A549 (cell line): ENCODE measurements at regions not wholly inside any gene's neighbourhood (a gene's known extent, or its start where the extent isn't known, plus 50 kb on each side); places are given as distances from the start of the nearest gene placed in this dataset.

Experiments used
- ATAC-seq, 2 experiments: fragments of 200-7000 bp in 1 of 2; fragments of >200 bp in 1 of 2; cut with Nextera tagmentation in 1 of 2; cut with Tn5 transposase in 1 of 2; 3 replicates each; pipeline versions ENCODE4 v1.8.0 to v1.9.1; 2018 to 2020; ENCODE audit warnings: mild to moderate bottlenecking in 1 of 2, moderate library complexity in 1 of 2
- CTCF ChIA-PET: fragments of 300-600 bp; sonication (Branson Sonifier 250); formaldehyde crosslinking; extraction: SDS; loops from one replicate; lab custom pipeline; 2021; ENCODE audit warnings: antibody characterized with exemption, inconsistent platforms; lab: Yijun Ruan, JAX
- POLR2A ChIA-PET: fragments of 350-600 bp; formaldehyde crosslinking; extraction: SDS; loops from one replicate; lab custom pipeline; 2021; ENCODE audit warnings: antibody characterized with exemption, inconsistent platforms; lab: Yijun Ruan, JAX
- DNase-seq, 2 experiments: peaks; one replicate each; pipeline versions ENCODE4 v3.0.0 to v3.0.0-alpha.2; 2011 to 2016; ENCODE audit warnings: low read depth in 1 of 2, low spot score in 1 of 2
- FAIRE-seq: peaks from 2 replicates; lab custom pipeline; 2011; peaks lifted over from hg19 to GRCh38; lab: Jason Lieb, UNC
- H3K27ac ChIP-seq, 2 experiments: fragments of >200 bp; sonication (Bioruptor Twin); formaldehyde crosslinking; 3 replicates each; pipeline ENCODE4 v1.5.1; 2016 to 2017
- H3K4me1 ChIP-seq: fragments of >200 bp; sonication (Bioruptor Twin); formaldehyde crosslinking; 3 replicates; pipeline ENCODE4 v1.6.1; 2016
- H3K4me2 ChIP-seq: fragments of >200 bp; sonication (Bioruptor Twin); formaldehyde crosslinking; 3 replicates; pipeline ENCODE4 v1.6.1; 2016
- H3K4me3 ChIP-seq: fragments of >200 bp; sonication (Bioruptor Twin); formaldehyde crosslinking; 3 replicates; pipeline ENCODE4 v1.5.1; 2016
- H3K9me3 ChIP-seq: fragments of >200 bp; sonication (Bioruptor Twin); formaldehyde crosslinking; 3 replicates; pipeline ENCODE4 v1.6.1; 2016
- BCL3 ChIP-seq: fragments of >200 bp; sonication (Bioruptor Twin); formaldehyde crosslinking; IDR thresholded peaks from 3 replicates; pipeline ENCODE4 v1.6.1; 2016
- CBX2 ChIP-seq: fragments of 200-600 bp; sonication (generic); IDR thresholded peaks from 2 replicates; pipeline ENCODE4 v1.6.1; 2016; ENCODE audit warnings: low read depth, mild to moderate bottlenecking, borderline replicate concordance
- CEBPB ChIP-seq, 2 experiments: fragments of >200 bp in 1 of 2; sonication (Bioruptor Twin) in 1 of 2; formaldehyde crosslinking in 1 of 2; IDR thresholded peaks; 2 replicates each; pipeline ENCODE4 v1.6.1; 2012 to 2016
- CHD2 ChIP-seq: fragments of 150-350 bp; IDR thresholded peaks from 2 replicates; pipeline ENCODE4 v1.6.1; 2014; ENCODE audit warnings: low read length; ENCODE audit not compliant: partially characterized antibody
- EP300 ChIP-seq, 2 experiments: fragments of >200 bp; sonication (Bioruptor Twin); formaldehyde crosslinking; IDR thresholded peaks; 2 replicates in 1 of 2; 3 replicates in 1 of 2; pipeline ENCODE4 v1.6.1; 2016 to 2017
- ESRRA ChIP-seq: fragments of 150-350 bp; IDR thresholded peaks from 2 replicates; pipeline ENCODE4 v1.6.1; 2014; ENCODE audit warnings: mild to moderate bottlenecking, low read length, borderline replicate concordance
- FOSB ChIP-seq: fragments of 250-450 bp; sonication (Bioruptor Pico); IDR thresholded peaks from 2 replicates; pipeline ENCODE4 v1.5.0; 2020; ENCODE audit warnings: mild to moderate bottlenecking, moderate library complexity
- FOXS1 ChIP-seq: fragments of 250-450 bp; sonication (Bioruptor Pico); IDR thresholded peaks from 2 replicates; pipeline ENCODE4 v1.5.0; 2020; ENCODE audit warnings: mild to moderate bottlenecking, moderate library complexity
- HDAC2 ChIP-seq: fragments of 200-600 bp; sonication (generic); IDR thresholded peaks from 2 replicates; pipeline ENCODE4 v1.6.1; 2016
- HES2 ChIP-seq: fragments of >200 bp; sonication (Bioruptor Twin); formaldehyde crosslinking; IDR thresholded peaks from 2 replicates; pipeline ENCODE4 v1.6.1; 2016
- HOXA7 ChIP-seq: fragments of 250-450 bp; sonication (Bioruptor Pico); IDR thresholded peaks from 2 replicates; pipeline ENCODE4 v1.5.0; 2020; ENCODE audit warnings: mild to moderate bottlenecking, moderate library complexity
- JUN ChIP-seq, 2 experiments: fragments of >200 bp; sonication (Bioruptor Twin); formaldehyde crosslinking; IDR thresholded peaks; 2 replicates in 1 of 2; 3 replicates in 1 of 2; pipeline ENCODE4 v1.6.1; 2016 to 2017
- KDM1A ChIP-seq: fragments of 200-600 bp; sonication (generic); IDR thresholded peaks from 2 replicates; pipeline ENCODE4 v1.6.1; 2016; ENCODE audit warnings: low read depth, mild to moderate bottlenecking
- MAX ChIP-seq: IDR thresholded peaks from 2 replicates; pipeline ENCODE4 v1.6.1; 2012
- NPAS2 ChIP-seq: fragments of 250-450 bp; sonication (Bioruptor Pico); IDR thresholded peaks from 2 replicates; pipeline ENCODE4 v1.8.0; 2022; ENCODE audit warnings: mild to moderate bottlenecking, moderate library complexity, borderline replicate concordance
- PHF8 ChIP-seq: fragments of 200-600 bp; sonication (generic); IDR thresholded peaks from 2 replicates; pipeline ENCODE4 v1.6.1; 2016; ENCODE audit warnings: low read depth, mild to moderate bottlenecking, antibody characterized with exemption, moderate library complexity, borderline replicate concordance
- POLR2A ChIP-seq: IDR thresholded peaks from 2 replicates; pipeline ENCODE4 v1.6.1; 2012; ENCODE audit warnings: mild to moderate bottlenecking, low read length
- RAD21 ChIP-seq, 2 experiments: fragments of >200 bp in 1 of 2; sonication (Bioruptor Twin) in 1 of 2; formaldehyde crosslinking in 1 of 2; IDR thresholded peaks in 1 of 2; conservative IDR thresholded peaks in 1 of 2; 2 replicates in 1 of 2; 3 replicates in 1 of 2; pipeline ENCODE4 v1.6.1; 2012 to 2018; ENCODE audit warnings: inconsistent platforms in 1 of 2
- RARB ChIP-seq: fragments of 250-450 bp; sonication (Bioruptor Pico); IDR thresholded peaks from 2 replicates; pipeline ENCODE4 v1.8.0; 2021; ENCODE audit warnings: mild to moderate bottlenecking, moderate library complexity
- RCOR1 ChIP-seq: fragments of 150-350 bp; IDR thresholded peaks from 2 replicates; pipeline ENCODE4 v1.6.1; 2014; ENCODE audit warnings: antibody characterized with exemption, low read length, low read depth
- REST ChIP-seq: fragments of 200-600 bp; sonication (generic); IDR thresholded peaks from 2 replicates; pipeline ENCODE4 v1.6.1; 2016; ENCODE audit warnings: antibody characterized with exemption, mild to moderate bottlenecking, moderate library complexity
- SMC3 ChIP-seq: fragments of >200 bp; sonication (Bioruptor Twin); formaldehyde crosslinking; IDR thresholded peaks from 3 replicates; pipeline ENCODE4 v1.6.1; 2018; ENCODE audit warnings: inconsistent platforms
- ZC3H11A ChIP-seq: fragments of 450-650 bp; IDR thresholded peaks from 2 replicates; pipeline ENCODE4 v1.6.1; 2014; ENCODE audit warnings: antibody characterized with exemption, mild to moderate bottlenecking
- ZFP36 ChIP-seq: fragments of 450-650 bp; IDR thresholded peaks from 2 replicates; pipeline ENCODE4 v1.6.1; 2014; ENCODE audit warnings: borderline replicate concordance; ENCODE audit not compliant: partially characterized antibody
- ZSCAN20 ChIP-seq: fragments of 250-450 bp; sonication (Bioruptor Pico); IDR thresholded peaks from 2 replicates; pipeline ENCODE4 v1.8.0; 2022; ENCODE audit warnings: mild to moderate bottlenecking, moderate library complexity
- WGBS: methylation state at CpG from one replicate; pipeline ENCODE4 v1.1.6; 2017; ENCODE audit errors: missing lambda C conversion rate; 5-methylcytosine and 5-hydroxymethylcytosine counted together

- no peak for TF ChIP-seq REST
These were observed 525.0 kb downstream of the ISL1 start (continued) for GRCh38 chr5:51908215-51908614.

- CTCF ChIA-PET: no interaction called here
- H3K27ac ChIP-seq: no peak overlapping the region
- no peaks in the 10 kb centered on the region for H3K4me1 ChIP-seq
- peak; percentile 93 for TF ChIP-seq ZFP36
- TF ChIP-seq NPAS2 (CRISPR knock-in tag): no peak
- DNase-seq: no peak
- ATAC-seq: no peak
- peaks cover 5% of the 10 kb centered on the region; the same call in 2 of the 3 replicates for H3K9me3 ChIP-seq
- WGBS: 7% methylated on average over 3 of the region's 3 CpGs
- no peak overlapping the region for H3K4me2 ChIP-seq
- FAIRE-seq: no peak
- no peak overlapping the region for H3K4me3 ChIP-seq
- POLR2A ChIA-PET: no interaction called here
These were observed 561.4 kb downstream of the ISL1 start for GRCh38 chr5:51944500-51945125.

- TF ChIP-seq FOSB (CRISPR knock-in tag): no peak
- TF ChIP-seq MAX: no peak
- no peak for TF ChIP-seq NPAS2 (CRISPR knock-in tag)
- Histone ChIP-seq H3K27ac (no peak overlapping the region), H3K4me1 (no peaks in the 10 kb centered on the region), H3K4me2 (no peak overlapping the region), H3K4me3 (no peak overlapping the region), H3K9me3 (no peaks in the 10 kb centered on the region)
- ChIA-PET CTCF (interaction anchor here (1.0 kb wide), 1 partner anchor 995 kb away, joined by 3 read pairs; no protein-coding TSS in a partner anchor), POLR2A (no interaction called here)
- WGBS: 5% methylated on average over 1 of the region's 1 CpG
- DNase-seq (no peak), FAIRE-seq (no peak), ATAC-seq (no peak)
These were observed 575.2 kb downstream of the ISL1 start for GRCh38 chr5:51958473-51958872.

- FAIRE-seq (no peak), ATAC-seq (no peak)
- H3K4me2 ChIP-seq: no peak overlapping the region
These were observed 577.4 kb downstream of the ISL1 start for GRCh38 chr5:51960617-51961121.

GRCh38 chr5:51961154-51961562 is 577.9 kb downstream of the ISL1 start:
- DNase-seq (no peak), ATAC-seq (no peak), FAIRE-seq (no peak)
- no peak overlapping the region for H3K4me2 ChIP-seq
- no peaks in the 10 kb centered on the region for H3K4me1 ChIP-seq
- H3K27ac ChIP-seq: no peak overlapping the region
- H3K9me3 ChIP-seq: no peaks in the 10 kb centered on the region
- POLR2A ChIA-PET: no interaction called here
- TF ChIP-seq RCOR1 (no peak), RAD21 (conservative IDR thresholded peaks at IDR 0.05 in 1 of 2, IDR thresholded peaks at IDR 0.05 in 1 of 2) (no peak), HES2 (no peak), ESRRA (no peak), FOXS1 (CRISPR knock-in tag) (no peak), EP300 (IDR thresholded peaks at IDR 0.05) (no peak), HDAC2 (no peak), CHD2 (no peak), BCL3 (no peak), SMC3 (no peak), ZC3H11A (no peak), HOXA7 (CRISPR knock-in tag) (no peak), CBX2 (no peak), CEBPB (IDR thresholded peaks at IDR 0.05) (no peak), POLR2A (no peak), JUN (IDR thresholded peaks at IDR 0.05) (no peak), RARB (CRISPR knock-in tag) (no peak), KDM1A (no peak)
- no peak overlapping the region for H3K4me3 ChIP-seq
- CTCF ChIA-PET: no interaction called here
- 20% methylated on average over 4 of the region's 4 CpGs for WGBS

More at GRCh38 chr5:51960617-51961121, 577.4 kb downstream of the ISL1 start:
- Histone ChIP-seq H3K4me1 (no peaks in the 10 kb centered on the region), H3K27ac (no peak overlapping the region), H3K4me3 (no peak overlapping the region), H3K9me3 (no peaks in the 10 kb centered on the region)
- ChIA-PET CTCF (no interaction called here), POLR2A (no interaction called here)
- DNase-seq: peak in 1 of 2 experiments; percentile 15
- TF ChIP-seq RAD21 (conservative IDR thresholded peaks at IDR 0.05 in 1 of 2, IDR thresholded peaks at IDR 0.05 in 1 of 2) (peak; percentile 20 to 26; a peak in 3 of 5 replicates), RCOR1 (no peak), PHF8 (no peak), ZSCAN20 (CRISPR knock-in tag) (no peak)
- WGBS: under 1% methylated on average over 2 of the region's 2 CpGs
